HG03565 (cell line): ENCODE measurements at regions not wholly inside any gene's neighbourhood (a gene's known extent, or its start where the extent isn't known, plus 50 kb on each side); places are given as distances from the start of the nearest gene placed in this dataset.
"Not testable (repeated sequence)": the region's sequence is repeated elsewhere in the genome, so short reads cannot be mapped to it uniquely, and the experiment has no call there.

Experiments used
- ATAC-seq: cut with Tn5 transposase; IDR thresholded peaks from one replicate; pipeline ENCODE4 v1.9.1; 2021; ENCODE audit warnings: mild to moderate bottlenecking, moderate library complexity; ENCODE audit not compliant: unreplicated experiment

DNA sequence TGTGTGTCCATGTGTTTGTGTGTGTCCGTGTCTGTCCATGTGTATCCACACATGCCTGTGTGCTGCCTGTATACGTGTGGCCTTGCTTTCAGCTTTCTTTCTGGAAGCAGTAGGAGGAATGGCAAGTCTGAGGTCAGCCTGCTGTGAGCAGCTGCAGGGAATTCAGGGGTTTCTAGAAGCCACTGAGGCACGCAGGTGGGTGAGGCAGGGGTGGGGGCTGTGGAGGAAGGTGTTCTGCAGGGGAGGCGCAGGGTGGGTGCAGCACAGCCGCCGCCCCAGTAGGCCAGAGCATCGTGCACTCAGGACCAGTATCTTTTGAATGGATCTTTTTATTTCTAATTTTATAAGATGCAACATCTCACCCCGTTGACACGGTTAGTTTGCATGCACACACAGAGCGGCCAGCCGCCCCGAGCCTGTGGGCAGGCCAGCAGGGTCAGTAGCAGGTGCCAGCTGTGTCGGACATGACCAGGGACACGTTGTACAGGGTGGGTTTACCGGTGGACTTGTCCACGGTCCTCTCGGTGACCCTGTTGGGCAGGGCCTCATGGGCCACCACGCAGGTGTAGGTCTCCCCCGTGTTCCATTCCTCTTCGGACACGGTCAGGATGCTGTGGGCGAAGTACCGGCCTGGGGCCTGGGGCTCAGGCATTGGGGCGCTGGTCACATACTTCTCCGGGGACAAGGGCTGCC lies 327.7 kb downstream of the TMEM121 start:
- no peak for ATAC-seq

GRCh38 chr14:105854600-105855245 lies 328.3 kb downstream of the TMEM121 start:
- ATAC-seq = no peak

- ATAC-seq = no peak
Observed at GRCh38 chr14:105855246-105855892, 329.0 kb downstream of the TMEM121 start.

- no peak for ATAC-seq
Observed at GRCh38 chr14:105855893-105856675, 329.7 kb downstream of the TMEM121 start.

DNA sequence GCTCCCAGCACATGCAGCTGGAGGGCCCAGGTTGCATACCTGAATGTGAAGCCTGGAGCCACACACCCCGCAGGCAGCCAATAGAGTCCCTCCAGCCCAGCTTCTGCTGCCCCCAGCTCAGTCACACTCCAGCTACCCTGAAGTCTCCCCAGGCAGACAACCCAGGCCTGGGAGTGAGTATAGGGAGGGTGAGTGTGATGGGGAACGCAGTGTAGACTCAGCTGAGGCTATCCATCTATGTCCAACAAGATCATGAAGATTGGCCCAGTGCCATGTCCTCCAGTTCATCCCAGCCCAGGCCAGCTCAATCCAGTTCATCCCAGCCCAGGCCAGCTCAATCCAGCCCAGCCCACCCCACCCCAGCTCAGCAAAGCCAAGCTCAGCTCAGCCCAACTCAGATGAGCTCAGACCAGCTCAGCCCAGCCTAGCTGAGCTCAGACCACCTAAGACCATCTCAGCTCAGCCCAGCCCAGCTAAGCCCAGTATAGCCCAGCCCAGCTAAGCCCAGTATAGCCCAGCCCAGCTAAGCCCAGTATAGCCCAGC lies 330.4 kb downstream of the TMEM121 start:
- ATAC-seq = no peak

GRCh38 chr14:105857220-105857825 lies 330.9 kb downstream of the TMEM121 start:
- no peak for ATAC-seq

GRCh38 chr14:105857826-105858675 lies 331.7 kb downstream of the TMEM121 start:
- no peak for ATAC-seq

DNA sequence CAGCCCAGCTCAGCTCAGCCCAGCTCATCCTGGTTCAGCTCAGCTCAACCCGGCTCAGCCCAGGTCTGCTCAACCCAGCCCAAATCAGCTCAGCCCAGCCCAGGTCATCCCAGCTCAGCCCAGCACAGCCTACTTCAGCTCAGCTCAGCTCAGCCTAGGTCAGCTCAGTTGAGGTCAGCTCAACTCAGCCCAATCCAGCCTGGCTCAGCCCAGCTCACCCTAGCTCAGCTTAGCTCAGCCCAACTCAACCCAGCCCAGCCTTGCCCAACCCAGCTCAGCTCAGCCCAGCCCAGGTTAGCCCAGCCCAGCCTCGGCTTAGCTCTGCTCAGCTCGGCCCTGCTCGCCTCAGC lies 332.3 kb downstream of the TMEM121 start:
- ATAC-seq = no peak

- ATAC-seq = not testable (repeated sequence)
Observed at GRCh38 chr14:105859073-105859716, 332.8 kb downstream of the TMEM121 start.

DNA sequence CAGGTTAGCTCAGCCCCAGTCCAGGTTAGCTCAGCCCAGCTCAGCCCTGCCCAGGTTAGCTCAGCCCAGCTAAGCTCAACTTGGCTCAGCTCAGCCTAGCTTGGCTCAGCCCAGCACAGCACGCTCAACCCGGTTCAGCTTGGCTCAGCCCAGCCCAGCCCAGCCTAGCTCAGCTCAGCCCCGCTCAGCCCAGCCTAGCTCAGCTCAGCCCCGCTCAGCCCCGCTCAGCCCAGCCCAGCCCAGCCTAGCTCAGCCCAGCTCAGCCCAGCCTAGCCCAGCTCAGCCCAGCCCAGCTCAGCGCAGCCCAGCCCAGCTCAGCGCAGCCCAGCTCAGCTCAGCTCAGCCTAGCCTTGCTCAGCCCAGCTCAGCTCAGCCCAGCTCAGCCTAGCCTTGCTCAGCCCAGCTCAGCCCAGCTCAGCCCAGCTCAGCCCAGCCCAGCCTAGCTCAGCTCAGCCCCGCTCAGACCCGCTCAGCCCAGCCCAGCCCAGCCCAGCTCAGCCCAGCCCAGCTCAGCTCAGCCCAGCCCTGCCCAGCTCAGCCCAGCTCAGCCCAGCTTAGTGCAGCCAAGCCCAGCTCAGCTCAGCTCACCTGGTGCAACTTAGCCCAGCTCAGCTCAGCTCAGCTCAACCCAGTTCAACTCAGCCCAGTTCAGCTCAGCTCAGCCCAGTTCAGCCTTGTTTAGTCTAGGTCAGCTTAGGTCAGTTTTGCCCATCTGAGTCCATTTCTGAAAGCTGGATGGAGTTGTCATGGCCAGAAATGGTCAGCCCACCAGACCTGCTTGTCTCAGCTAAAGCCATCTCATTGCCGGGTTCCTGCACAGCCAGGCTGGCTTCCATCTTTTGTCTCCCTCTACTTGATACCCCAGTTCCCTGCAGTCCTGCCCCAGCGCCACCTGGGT lies 333.6 kb downstream of the TMEM121 start:
- no peak for ATAC-seq

GRCh38 chr14:105860615-105861580 lies 334.5 kb downstream of the TMEM121 start:
- ATAC-seq = no peak

GRCh38 chr14:105861985-105862465 lies 335.6 kb downstream of the TMEM121 start:
- peak; percentile 73 for ATAC-seq

DNA sequence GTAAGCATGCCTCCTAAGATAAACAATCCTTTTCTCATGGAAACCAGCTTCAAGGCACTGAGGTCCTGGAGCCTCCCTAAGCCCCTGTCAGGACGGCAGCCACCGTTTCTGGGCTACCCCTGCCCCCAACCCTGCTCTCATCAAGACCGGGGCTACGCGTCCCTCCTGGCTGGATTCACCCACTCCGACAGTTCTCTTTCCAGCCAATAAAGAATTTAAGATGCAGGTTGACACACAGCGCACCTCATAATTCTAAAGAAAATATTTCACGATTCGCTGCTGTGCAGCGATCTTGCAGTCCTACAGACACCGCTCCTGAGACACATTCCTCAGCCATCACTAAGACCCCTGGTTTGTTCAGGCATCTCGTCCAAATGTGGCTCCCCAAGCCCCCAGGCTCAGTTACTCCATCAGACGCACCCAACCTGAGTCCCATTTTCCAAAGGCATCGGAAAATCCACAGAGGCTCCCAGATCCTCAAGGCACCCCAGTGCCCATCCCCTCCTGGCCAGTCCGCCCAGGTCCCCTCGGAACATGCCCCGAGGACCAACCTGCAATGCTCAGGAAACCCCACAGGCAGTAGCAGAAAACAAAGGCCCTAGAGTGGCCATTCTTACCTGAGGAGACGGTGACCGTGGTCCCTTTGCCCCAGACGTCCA lies 336.3 kb downstream of the TMEM121 start:
- ATAC-seq = no peak

DNA sequence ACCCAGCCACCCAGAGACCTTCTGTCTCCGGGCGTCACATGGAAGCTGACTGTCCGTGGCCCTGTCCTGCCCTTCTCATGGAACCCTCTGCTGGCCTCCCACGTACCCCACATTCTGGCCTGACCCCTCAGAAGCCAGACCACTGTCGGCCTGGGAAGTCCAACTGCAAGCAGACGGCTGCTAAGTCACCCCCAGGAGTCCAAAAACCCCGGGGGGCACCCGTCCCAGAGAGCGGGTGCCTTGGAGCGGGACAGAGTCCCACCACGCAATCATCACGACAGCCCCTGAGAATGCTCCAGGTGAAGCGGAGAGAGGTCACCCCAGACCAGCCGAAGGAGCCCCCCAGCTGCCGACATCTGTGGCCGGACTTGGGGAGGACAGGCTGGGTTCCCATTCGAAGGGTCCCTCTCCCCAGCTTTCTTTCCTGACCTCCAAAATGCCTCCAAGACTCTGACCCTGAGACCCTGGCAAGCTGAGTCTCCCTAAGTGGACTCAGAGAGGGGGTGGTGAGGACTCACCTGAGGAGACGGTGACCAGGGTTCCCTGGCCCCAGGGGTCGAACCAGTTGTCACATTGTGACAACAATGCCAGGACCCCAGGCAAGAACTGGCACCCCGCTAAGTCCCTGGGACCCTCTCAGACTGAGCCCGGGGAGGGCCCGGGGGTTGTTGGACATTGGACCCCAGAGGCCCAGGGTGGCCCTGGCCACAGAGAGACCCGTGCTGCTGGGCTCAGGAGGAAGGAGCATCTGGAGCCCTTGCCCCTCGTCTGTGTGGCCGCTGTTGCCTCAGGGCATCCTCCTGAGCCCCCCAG lies 337.1 kb downstream of the TMEM121 start:
- ATAC-seq = no peak

- no peak for ATAC-seq
Observed at GRCh38 chr14:105864116-105864515, 337.7 kb downstream of the TMEM121 start.
